Cerebellar nuclear complex (tissue), 1 donor: ENCODE measurements at regions not wholly inside any gene's neighbourhood (a gene's known extent, or its start where the extent isn't known, plus 50 kb on each side); places are given as distances from the start of the nearest gene placed in this dataset.

Experiments
- DNase-seq, 2 experiments: peaks; one replicate each; lab custom pipeline; 2025; lab: John Stamatoyannopoulos, UW

DNA sequence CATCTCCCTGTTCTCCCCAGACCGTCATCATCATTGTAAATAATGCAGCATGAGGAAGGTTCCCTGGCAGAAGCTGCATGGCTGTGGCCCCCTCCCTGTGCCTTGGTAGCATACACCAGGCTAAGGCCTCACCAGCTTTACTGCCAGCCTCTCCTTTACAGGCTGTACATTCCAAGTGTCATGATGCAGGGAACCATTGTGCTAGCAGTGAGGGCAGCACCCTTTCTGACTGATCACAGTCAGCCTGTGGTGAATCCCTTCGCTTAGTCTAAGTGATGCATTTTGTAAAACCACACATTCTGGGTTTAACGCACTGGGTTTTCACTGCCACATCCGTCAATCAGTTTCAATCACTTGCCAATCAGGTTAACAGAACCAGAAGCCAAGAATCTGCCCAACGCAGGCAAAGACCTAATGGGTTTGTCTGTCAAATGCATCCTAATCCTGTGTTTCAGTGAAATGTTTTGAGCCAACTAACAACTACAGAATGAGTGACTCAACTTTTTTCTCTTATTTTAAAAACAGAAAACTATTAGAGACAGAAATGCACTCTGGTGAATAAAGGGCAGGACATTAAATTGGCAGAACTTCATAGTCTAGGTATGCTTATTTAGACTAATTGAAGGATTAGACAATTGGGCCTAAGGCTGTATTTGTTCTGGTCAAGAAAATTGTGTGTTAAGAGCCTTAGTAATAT is 225.9 kb upstream of the DPH6 start:
- no peak for DNase-seq

DNA sequence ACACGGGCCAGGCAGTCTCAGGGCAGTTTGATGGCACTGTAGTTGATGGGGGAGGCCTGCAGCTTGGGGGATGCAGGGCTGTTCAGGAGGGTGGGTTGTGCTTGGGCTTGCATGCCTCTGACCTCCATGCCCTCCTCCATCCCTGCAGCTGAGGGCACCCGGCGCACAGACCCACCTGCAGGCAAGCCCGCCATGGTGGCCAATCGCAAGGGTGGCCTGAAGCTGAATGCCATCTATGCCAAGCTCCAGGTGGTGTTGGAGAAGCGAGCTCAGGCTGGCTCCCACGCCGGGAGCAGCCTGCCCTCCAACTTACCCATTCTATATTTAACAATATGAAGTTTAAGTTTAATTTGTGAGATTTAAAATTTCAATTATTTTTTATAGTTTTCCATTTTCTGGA is 228.7 kb upstream of the DPH6 start:
- no peak for DNase-seq

DNA sequence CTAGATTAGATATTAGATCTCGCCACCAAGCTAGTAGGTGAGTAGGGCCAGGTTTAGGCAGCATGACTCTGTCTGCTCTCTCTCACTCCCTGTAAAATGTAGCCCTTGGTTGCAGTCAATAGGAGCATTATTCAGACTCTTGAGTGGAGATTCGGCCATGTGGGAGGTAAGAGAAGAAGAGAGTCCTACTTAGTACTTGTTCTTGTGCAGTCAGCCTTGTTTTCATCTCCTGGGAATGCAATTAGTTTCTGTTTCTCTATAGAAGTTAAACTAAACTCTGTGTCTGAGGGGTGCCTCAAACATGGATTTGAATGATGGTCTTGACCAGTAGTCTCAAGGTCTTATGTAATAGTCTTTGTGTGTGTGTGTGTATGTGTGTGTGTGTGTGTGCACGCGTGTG is 229.5 kb upstream of the DPH6 start:
- DNase-seq: no peak

DNA sequence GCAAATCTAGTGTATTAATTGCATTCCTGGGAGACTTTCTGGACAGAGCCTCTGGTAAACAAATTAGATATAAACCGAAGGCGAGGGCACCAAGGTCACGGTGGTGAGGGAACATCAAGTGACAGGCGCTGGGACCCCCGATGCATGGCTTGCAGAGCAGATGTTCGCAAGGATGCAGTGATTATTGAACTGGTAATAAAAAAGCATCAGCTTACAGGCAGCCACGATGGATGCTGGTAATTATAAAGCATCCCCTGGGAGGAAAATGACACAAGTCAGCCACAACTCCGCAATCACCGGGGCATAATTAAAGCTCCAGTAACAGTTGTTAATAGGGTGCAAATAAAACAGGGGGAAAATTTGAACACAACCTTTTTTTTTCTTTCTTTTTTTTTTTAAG is 231.1 kb upstream of the DPH6 start:
- DNase-seq: no peak

DNA sequence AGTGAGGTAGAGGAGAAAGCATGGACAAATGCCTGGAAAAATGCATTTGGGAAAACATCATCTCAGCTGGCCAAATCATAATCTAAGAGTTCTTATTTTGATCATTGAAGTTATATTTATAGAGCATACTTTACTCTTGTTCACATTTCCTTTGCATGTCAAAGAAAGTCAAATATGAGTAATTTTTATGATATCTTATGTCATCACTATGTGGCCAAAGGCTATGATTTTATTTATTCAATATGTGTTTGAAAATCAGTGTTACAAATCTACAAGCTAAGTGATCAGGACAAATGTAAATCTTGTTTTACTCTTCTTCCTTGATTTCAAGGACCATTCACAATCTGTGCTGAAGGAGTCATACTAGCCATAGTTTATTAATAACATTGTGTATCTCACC is 237.2 kb upstream of the DPH6 start:
- DNase-seq: no peak

DNA sequence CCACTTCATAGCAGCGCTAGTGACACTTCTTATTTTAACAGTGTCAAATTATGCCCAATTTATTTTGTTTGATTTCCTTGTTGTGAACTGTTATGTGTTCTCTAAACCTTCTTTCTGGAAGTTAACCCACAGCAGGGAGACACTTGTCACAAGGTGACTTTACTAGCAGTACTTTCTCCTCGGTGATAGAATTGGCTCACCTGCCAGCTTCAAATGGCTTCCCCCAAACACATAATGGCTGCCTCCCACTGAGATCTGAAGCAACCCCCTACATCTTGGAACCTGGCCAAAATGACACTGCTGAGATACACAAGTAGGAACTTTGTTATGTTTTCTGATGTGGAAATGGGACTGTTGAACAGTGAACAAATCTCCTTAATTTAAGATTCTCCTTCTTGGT is 238.8 kb upstream of the DPH6 start:
- no peak for DNase-seq

DNA sequence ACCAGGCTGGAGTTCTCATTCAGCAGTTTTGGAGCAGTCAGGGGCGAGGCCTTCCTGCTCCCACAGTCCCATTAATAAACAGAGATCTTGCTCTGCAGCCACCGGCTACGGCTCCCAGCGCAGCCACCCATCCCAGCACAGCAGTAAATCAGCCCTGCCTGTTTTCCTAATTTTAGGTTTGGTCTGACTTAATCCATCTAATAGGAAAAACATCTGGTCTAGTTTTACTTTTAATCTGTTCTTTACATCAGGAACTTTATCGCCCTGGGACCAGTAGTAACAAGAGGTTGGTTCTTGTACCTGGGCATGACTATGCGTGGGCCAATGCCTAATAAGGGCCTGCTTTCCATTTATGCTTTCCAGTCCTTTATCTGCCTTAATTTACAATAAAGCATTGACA is 264.0 kb upstream of the DPH6 start:
- DNase-seq: no peak

DNA sequence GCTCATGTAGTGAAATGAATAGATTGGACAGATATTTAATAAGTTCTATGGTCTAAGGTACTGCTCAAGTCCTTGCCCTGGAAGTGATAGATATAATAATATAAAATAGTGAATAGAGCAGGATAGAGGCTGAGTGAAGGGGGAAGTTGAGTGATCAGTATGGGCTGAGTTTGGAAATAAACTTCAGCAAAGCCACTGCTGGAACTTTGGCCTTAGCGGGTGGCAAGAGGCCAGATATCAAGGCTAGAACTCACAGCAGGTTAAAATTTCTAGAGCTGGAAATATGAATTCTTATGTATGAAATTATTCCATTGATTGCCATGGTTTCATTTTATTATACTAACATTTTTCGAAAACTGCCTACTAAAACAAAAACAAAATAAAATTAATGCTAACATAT is 267.6 kb upstream of the DPH6 start:
- DNase-seq: no peak

DNA sequence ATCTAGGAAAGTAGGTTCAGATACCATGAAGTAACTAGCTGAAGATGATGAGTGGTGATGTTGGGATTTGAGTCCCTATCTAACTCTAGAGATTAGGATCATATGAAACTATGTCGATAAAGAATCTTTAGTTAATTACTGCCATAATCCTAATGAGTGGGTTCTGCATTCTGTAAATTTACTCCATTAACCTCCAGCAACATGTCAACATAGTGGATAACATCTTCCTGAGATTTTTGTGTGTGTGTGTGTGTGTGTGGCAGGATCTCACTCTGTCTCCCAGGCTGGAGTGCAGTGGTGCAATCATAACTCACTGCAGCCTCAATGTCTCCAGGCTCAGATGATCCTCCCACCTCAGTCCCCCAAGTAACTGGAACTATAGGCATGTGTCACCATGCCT is 272.9 kb upstream of the DPH6 start:
- DNase-seq: no peak

DNA sequence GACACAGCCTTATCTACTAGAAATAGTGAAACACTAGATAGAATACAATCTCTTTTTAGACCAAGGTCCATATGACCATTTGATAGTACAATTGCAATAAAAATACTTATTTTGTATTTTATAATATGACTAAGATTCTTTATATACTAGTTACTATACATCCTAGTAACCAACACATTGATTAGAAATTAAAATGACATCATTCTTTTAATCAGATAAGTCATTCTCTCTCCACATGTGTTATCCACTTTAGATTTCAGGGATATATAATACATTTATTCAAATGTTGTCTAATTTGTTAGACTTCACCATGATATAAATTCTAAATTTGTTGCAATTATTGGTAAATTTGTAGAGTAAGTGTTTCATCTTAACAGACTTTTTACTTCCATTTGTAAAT is 276.2 kb upstream of the DPH6 start:
- no peak for DNase-seq

DNA sequence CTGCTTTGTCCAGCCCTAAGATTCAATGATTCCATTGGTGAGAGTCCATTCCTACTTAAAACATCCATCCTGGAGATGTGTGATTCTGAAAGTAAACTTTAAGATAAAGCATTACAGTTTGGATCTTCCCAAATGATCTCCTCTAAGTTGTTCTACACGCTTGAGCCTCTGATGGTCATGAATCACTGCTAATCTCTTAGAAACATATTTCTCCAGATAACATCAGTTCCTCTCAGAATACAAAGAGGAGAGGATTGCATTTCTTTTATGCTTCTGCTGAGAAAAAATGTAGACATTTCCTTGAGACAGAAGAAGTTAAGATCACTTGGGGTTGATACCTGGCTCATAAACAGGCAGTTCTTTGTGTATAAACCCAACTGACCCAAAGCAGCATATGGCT is 281.2 kb upstream of the DPH6 start:
- no peak for DNase-seq

DNA sequence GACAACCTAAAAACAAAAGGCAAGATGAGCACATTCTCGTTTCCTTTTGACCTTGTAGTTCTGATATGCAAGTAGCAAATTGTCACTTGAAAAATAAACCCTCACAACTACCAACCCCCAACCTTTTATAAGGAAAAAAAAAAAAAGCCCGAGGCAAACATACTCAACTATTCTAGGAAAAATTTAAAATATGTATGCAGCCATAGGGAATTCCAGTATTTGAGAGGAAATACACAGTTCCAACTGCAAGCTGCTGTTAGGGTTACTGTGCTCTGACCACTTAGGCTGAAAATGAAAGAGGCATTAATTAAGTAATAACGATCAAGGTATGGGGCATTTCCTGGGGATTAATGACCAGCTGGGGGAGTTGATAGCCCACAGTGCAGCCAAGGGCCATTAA is 281.9 kb upstream of the DPH6 start:
- DNase-seq: no peak

DNA sequence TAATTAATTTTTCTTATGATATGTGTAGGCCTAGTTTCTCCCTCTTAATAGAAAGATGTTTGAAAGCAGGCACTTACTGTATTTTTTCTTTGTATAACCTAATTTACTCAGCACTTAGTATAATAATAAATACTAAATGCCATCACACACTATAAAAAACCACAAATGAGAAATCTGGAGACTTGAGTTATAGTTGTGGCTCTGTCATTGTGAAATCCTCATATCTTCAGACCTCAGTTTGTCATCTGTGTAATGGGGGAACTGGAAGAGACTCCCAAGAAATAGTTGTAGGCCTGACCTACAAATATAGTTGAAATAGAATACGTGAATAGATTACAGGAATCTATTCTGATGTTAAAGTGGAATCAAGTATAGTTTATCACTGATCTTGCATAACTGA is 287.6 kb upstream of the DPH6 start:
- DNase-seq: no peak

DNA sequence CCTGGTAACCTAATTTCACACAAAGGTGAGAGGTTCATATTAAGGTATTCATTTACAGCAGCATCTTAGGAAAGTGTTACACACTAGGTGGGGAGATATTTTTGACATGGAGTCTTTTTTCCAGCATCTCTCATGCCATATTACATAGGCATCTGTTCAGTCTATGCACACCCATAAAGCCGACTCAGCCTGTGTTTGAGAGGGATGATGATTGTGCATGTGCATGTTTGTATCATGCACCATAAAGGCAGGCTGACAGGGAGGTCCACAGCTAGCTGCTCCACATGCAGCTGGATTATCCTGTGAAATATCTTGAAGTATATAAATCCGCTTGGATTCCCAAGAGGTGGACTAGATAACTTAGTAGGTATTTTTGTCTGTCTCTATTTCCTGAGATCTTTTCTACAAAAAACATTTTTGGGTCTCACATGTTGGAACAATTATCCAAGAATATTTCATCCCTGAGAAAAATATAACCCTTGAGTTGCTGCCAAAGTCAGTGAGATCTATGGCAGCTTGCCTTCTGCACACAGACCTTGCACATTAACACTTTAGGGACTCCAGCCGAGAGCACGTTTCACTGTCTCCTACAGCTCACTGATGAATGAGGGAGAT is 288.4 kb upstream of the DPH6 start:
- DNase-seq: no peak

DNA sequence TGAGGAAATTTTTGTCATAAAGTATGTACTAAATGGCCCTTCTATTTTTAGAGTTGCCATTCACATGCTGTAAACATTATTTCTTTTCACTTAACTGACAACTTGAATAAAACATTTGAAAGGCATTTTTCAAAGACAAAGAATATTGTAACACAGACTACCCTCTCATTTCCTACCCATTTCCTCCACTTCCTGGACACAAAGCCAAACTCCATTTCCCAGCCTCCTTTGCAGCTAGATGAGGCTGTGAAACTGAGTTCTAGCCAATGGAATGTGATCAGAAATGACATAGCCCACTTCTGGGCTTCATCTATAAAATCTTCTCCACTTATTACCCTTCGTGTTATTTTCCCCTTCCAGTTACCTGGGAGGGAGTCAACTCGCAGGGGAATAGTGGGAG is 288.9 kb upstream of the DPH6 start:
- DNase-seq: no peak

DNA sequence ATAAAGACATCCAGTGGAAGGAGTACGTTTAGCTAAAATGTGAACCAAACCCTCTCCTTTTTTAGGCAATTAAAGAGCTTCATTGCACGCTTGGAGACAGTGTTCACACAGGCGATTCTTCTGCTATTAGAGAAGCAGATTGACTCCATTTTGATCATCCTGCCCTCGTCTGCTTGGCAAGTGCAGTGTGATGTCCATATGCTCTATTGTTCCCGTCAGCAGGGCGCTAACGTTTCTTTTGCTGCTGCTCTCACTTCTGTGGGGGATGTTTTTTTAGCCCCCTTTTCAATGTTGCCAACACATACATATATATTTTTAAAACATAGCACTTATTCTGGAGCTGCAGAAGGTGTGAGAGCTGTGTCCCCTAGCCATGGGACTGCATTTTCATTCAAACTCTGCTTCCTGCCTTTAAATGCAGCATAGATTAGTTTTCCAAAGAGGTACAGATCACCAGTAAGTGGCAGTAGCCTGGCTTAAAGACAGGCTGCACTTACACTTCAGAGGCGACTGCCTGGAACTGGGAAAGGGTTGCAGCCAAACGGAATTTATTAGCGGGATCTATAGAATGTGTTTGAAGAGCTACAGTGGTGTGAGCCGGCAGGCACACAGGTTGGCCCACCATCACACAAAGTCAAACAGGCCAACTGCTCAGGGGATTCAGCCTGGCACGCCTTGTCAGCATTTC is 292.6 kb upstream of the DPH6 start:
- no peak for DNase-seq

DNA sequence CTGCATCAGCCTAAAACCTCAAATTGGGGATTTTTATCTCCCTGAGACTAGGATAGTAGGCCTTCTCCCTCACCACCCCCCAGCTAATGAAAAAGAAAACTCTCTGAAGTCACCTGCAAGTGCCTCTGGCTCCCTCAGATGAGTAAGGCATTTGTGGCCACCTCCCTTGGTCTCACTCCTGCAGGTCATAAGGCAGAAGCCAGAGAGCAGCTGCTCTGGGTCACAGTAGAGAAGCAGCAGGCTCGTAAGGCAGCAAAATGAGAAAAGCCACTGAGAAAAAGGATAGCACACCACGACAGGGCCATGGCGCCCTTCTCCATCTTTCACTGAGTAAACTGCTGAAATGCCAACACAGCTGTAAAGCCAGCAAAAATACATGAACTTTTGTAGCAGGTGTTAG is 296.7 kb upstream of the DPH6 start:
- DNase-seq: no peak

DNA sequence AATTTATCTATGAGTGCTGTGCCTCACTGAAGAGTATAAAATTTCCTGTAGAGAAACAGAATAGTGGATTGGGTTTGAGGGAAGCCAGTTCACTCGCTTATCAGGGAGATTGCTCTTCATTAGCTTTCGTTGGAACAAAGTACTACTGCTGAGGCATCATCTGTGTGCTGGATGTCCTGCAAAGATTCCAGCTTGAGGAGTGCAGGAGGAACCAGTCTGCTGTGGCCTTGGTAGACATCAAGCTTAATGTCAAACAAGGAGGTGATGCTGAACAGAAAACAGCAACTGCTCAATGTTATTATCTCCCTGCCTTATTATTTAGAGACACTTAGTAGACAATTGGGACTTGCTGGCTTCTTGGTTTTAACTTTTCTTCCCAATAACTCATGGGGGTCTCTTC is 297.5 kb upstream of the DPH6 start:
- DNase-seq: no peak

DNA sequence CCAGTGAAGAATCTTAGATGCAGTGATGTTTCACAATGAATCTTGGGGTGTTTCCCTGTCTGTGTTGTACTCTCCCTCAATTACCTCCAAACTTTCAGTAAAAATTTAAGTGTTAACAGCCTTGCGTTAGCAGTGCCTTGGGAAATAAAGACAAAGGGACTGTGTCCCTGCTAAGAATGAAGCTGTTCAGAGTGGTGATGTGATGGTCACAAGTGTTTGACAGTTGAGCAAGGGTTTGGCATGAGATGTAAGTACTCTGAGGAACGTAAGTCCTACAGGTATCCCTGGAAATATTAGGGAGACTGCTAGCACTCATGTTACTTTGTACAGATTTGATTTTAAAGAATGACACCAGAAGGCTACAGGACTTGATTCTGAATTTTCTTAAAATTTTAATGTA is 304.3 kb upstream of the DPH6 start:
- DNase-seq: no peak

DNA sequence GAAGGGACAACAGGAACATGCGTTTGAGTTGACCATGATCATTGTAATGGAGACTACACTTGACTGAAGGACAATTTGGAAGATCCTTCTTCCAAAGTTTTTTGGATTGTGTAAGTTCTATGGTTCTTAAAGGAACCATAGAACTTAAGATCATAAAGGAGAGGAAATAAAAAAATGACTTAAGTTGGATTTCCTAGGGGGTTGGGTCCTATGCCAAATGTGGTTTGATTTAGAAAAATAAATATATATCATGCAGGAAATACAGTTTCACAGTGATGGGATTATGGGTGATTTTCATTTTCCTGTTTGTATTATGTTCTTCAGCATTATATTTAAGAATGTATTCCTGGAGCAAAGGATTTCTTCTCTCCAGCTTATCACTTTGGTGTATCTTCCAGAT is 305.5 kb upstream of the DPH6 start:
- no peak for DNase-seq

DNA sequence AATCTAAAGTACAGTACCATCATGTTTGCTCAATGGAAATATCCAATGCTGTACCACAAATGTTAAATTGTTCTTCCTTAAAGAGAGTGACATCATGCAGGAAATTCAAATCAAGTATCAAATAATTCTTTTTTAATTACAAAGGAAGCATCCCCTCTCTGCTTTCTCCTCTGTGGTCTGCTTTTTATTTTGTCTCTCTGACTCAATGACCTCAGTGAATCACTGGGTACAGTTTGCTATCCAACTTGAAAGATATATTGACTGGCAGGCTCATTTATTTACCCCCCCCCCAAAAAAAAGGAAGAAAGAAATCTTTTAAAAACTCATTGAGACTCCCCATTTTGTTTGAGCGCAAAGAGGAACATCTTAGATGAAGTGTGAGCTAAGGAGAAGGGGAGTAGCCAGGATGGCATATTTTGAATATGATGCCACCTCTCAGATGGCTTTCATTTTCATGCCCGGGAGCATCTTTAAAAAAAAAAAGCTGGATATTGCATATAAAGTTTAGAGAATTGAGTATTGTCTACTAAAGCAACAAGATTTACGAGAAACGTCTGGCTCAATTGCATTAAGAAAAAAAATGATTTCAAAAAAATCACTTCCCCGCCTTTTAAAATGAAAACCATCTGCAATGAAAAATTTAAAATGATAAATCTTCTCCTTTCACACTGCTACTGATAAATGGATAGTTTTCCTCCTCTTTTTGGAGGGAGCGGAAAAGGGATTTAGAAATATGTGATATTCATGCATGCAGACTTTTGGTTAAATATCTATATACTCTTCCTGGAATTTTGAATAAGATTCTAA is 307.1 kb upstream of the DPH6 start:
- DNase-seq: no peak

DNA sequence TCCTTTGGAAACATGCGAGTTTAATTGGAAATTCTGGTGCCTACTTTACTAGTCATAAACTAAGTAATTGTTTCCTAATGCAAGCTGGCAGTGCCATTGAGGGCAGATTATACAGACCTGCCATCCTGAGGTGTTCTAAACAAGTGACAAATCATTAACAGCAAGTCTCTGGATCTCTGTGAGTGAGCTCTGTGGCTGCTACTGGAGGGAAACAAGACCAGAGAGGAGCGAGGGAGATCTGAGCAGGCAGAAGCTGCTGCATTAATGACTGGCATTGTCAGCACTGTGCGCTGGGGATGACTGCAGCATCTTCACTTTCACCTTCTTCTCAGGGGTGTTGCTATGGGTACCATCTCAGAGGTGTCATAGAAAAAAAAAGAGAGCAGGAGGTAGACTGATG is 308.4 kb upstream of the DPH6 start:
- DNase-seq: no peak
